GM12878 (cell line): ENCODE measurements at regions not wholly inside any gene's neighbourhood (a gene's known extent, or its start where the extent isn't known, plus 50 kb on each side); places are given as distances from the start of the nearest gene placed in this dataset.

Experiments used
- ATAC-seq: fragments of 200-7000 bp; cut with Tn5 transposase; 3 replicates; pipeline ENCODE4 v1.9.1; 2020; ENCODE audit warnings: mild to moderate bottlenecking, moderate library complexity
- BruUV-seq: library from RNA; stranded (reverse); fragments of 400-500 nt; replicated peaks from 2 replicates; lab custom pipeline; 2021; lab: Mats Ljungman, UMichigan
- CTCF ChIA-PET: fragments of 300-600 bp; sonication (Branson Sonifier 250); formaldehyde crosslinking; extraction: SDS; loops from one replicate; lab custom pipeline; 2021; ENCODE audit warnings: inconsistent platforms; lab: Yijun Ruan, JAX
- POLR2A ChIA-PET: fragments of 350-600 bp; formaldehyde crosslinking; extraction: SDS; loops from one replicate; lab custom pipeline; 2021; ENCODE audit warnings: inconsistent platforms; lab: Charles Lee
- RAD21 ChIA-PET: fragments of 300-600 bp; sonication (Branson Sonifier 250); formaldehyde crosslinking; loops from one replicate; lab custom pipeline; 2023; ENCODE audit warnings: antibody characterized with exemption; ENCODE audit not compliant: unreplicated experiment; lab: Charles Lee
- SMC1A ChIA-PET: fragments of 300-600 bp; sonication (Branson Sonifier 250); formaldehyde crosslinking; loops from one replicate; lab custom pipeline; 2023; ENCODE audit not compliant: unreplicated experiment, uncharacterized antibody; lab: Charles Lee
- DNase-seq: peaks from one replicate; pipeline ENCODE4 v3.0.0-alpha.2; 2011; ENCODE audit warnings: low read depth, low spot score
- FAIRE-seq: peaks from 3 replicates; lab custom pipeline; 2011; peaks lifted over from hg19 to GRCh38; lab: Jason Lieb, UNC
- H2AFZ ChIP-seq: 2 replicates; pipeline ENCODE4 v1.6.0; 2011; ENCODE audit warnings: low read depth, low read length, control low read depth; ENCODE audit not compliant: control insufficient read depth
- H3K27ac ChIP-seq: 2 replicates; pipeline ENCODE4 v1.5.1; 2011; ENCODE audit warnings: control low read depth; ENCODE audit not compliant: control insufficient read depth, insufficient read depth
- H3K27me3 ChIP-seq, 2 experiments: replicated peaks in 1 of 2; 2 replicates each; pipeline versions ENCODE4 v1.6.0 to v1.6.1; 2011; ENCODE audit warnings: low read length in 1 of 2; ENCODE audit not compliant: control insufficient read depth in 2 of 2, insufficient read depth in 2 of 2
- H3K36me3 ChIP-seq, 2 experiments: 2 replicates each; pipeline ENCODE4 v1.5.1; 2011; ENCODE audit warnings: low read length in 1 of 2; ENCODE audit not compliant: control insufficient read depth in 2 of 2, insufficient read depth in 2 of 2
- H3K4me1 ChIP-seq: 2 replicates; pipeline ENCODE4 v1.6.1; 2011; ENCODE audit warnings: mild to moderate bottlenecking, low read length, moderate library complexity, mixed read lengths; ENCODE audit not compliant: control insufficient read depth, insufficient read depth
- H3K4me2 ChIP-seq: 2 replicates; pipeline ENCODE4 v1.6.0; 2011; ENCODE audit warnings: control low read depth; ENCODE audit not compliant: control insufficient read depth, insufficient read depth
- H3K4me3 ChIP-seq: fragments of 200-600 bp; sonication (generic); 2 replicates; pipeline ENCODE4 v1.5.1; 2016
- H3K79me2 ChIP-seq: 2 replicates; pipeline ENCODE4 v1.6.0; 2011; ENCODE audit warnings: low read length; ENCODE audit not compliant: control insufficient read depth, insufficient read depth
- H3K9ac ChIP-seq: 2 replicates; pipeline ENCODE4 v1.8.0; 2011; ENCODE audit warnings: low read length, control low read depth, mixed read lengths; ENCODE audit not compliant: control insufficient read depth, insufficient read depth
- H3K9me3 ChIP-seq: replicated peaks from 3 replicates; pipeline ENCODE4 v1.5.1; 2011; ENCODE audit warnings: mild to moderate bottlenecking, low read length; ENCODE audit not compliant: control insufficient read depth, insufficient read depth
- H4K20me1 ChIP-seq: 2 replicates; pipeline ENCODE4 v1.6.0; 2011; ENCODE audit not compliant: control insufficient read depth, insufficient read depth
- DPF2 ChIP-seq: fragments of 450-650 bp; IDR thresholded peaks from 2 replicates; pipeline ENCODE4 v1.6.1; 2017; ENCODE audit warnings: mild to moderate bottlenecking
- NR2C2 ChIP-seq: IDR thresholded peaks from 2 replicates; pipeline ENCODE4 v1.6.1; 2011; ENCODE audit warnings: borderline replicate concordance, low read depth; ENCODE audit not compliant: control insufficient read depth, insufficient read length
- RCOR1 ChIP-seq: conservative IDR thresholded peaks from 2 replicates; pipeline ENCODE4 v1.6.1; 2012; ENCODE audit warnings: low read depth, low read length, improper control_type of control experiment
- RELB ChIP-seq: fragments of 450-650 bp; IDR thresholded peaks from 2 replicates; pipeline ENCODE4 v1.6.1; 2017; ENCODE audit warnings: low read depth, mild to moderate bottlenecking, moderate library complexity
- TCF3 ChIP-seq: IDR thresholded peaks from 2 replicates; pipeline ENCODE4 v1.6.1; 2012; ENCODE audit warnings: low read depth, mild to moderate bottlenecking, low read length, borderline replicate concordance; ENCODE audit not compliant: insufficient read depth
- ZBED1 ChIP-seq: IDR thresholded peaks from 2 replicates; pipeline ENCODE4 v1.6.1; 2016; ENCODE audit warnings: borderline replicate concordance
- ZNF274 ChIP-seq: IDR thresholded peaks from one replicate; pipeline ENCODE4 v1.8.0; 2011; ENCODE audit not compliant: insufficient read length, insufficient read depth
- ZNF687 ChIP-seq: fragments of 450-650 bp; IDR thresholded peaks from 2 replicates; pipeline ENCODE4 v1.6.1; 2017; ENCODE audit warnings: mild to moderate bottlenecking, moderate library complexity
- WGBS: methylation state at CpG from one replicate; pipeline ENCODE4 v1.1.6; 2016; ENCODE audit warnings: low lambda C conversion rate; ENCODE audit not compliant: insufficient replicate concordance, insufficient coverage; ENCODE audit errors: missing lambda C conversion rate; 5-methylcytosine and 5-hydroxymethylcytosine counted together
- in situ Hi-C: fragments of 300-500 bp; cut with MboI; formaldehyde crosslinking; loops from 9 replicates; pipeline ENCODE4 v1.14.3; 2018; ENCODE audit warnings: mixed read lengths
- intact Hi-C: fragments of 100-400 bp; cut with micrococcal nuclease; formaldehyde crosslinking; loops from one replicate; pipeline ENCODE4 v1.14.2; 2022; ENCODE audit not compliant: unreplicated experiment
- TF ChIP-seq, protein P1 (sequence below): fragments of 450-650 bp; IDR thresholded peaks from 2 replicates; pipeline ENCODE4 v1.6.1; 2017; ENCODE audit warnings: borderline replicate concordance
- TF ChIP-seq, protein P2 (sequence below), 3 experiments: IDR thresholded peaks in 2 of 3; conservative IDR thresholded peaks in 1 of 3; 2 replicates each; pipeline ENCODE4 v1.5.1; 2011; ENCODE audit warnings: low read depth in 3 of 3, low read length in 3 of 3, mild to moderate bottlenecking in 3 of 3, control low read depth in 2 of 3, moderate library complexity in 2 of 3, inconsistent platforms in 1 of 3, mixed read lengths in 1 of 3; ENCODE audit not compliant: control insufficient read depth in 2 of 3, insufficient read depth in 1 of 3; ENCODE audit errors: extremely low read depth in 1 of 3
- TF ChIP-seq, protein P3 (sequence below): fragments of 450-650 bp; IDR thresholded peaks from 2 replicates; pipeline ENCODE4 v1.6.1; 2018; ENCODE audit warnings: borderline replicate concordance, mild to moderate bottlenecking; ENCODE audit not compliant: partially characterized antibody

DNA sequence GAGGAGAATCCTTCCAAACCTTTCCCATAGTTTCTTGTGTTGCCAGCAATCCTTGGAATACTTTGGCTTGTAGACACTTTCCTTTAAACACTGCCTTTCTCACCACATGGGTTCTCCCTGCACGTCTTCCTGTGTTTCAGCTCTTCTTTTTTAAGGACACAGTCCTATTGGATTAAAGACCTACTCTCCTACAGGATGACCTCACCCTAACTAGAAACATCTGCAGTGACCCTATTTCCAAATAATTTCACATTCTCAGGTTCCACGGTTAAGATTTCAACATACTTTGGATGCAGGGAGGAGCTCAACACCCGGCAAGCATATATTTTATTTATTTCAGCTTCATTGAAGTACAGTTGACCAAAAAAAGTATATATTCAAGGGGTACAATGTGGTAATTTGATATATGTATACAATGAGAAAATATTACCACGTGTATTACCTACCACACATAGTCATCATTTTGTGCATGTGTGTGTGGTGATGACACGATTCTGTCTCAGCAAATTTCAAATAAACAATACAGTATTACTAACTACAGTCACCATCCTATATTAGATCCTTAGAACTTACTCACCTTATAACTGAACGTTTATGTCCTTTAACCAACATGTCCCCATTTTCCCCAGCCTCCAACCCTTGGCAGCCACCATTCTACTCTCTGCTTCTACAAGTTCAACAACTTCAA is 745.0 kb downstream of the CBLN2 start:
- RAD21 ChIA-PET = no interaction called here
- POLR2A ChIA-PET = interaction anchor here (0.6 kb wide), 1 partner anchor 910 kb away, joined by 3 read pairs; no protein-coding TSS in a partner anchor
- no peak overlapping the region for H3K27ac ChIP-seq
- SMC1A ChIA-PET = no interaction called here
- DNase-seq (no peak), FAIRE-seq (no peak), ATAC-seq (no peak)
- in situ Hi-C loops (no loop called here), intact Hi-C loops (no loop called here)
- 17% methylated on average over 6 of the region's 6 CpGs for WGBS
- H3K27me3 ChIP-seq = no peaks in the 10 kb centered on the region
- H3K9me3 ChIP-seq = no peaks in the 10 kb centered on the region
- H3K4me1 ChIP-seq = no peaks in the 10 kb centered on the region
- no peaks in the 10 kb centered on the region for H4K20me1 ChIP-seq
- no TSS peak for BruUV-seq
- no peak overlapping the region for H3K4me3 ChIP-seq
- no peaks in the 10 kb centered on the region for H3K79me2 ChIP-seq
- no peak overlapping the region for H2AFZ ChIP-seq
- H3K9ac ChIP-seq = no peak overlapping the region
- no peaks in the 10 kb centered on the region for H3K36me3 ChIP-seq
- no peak overlapping the region for H3K4me2 ChIP-seq
- CTCF ChIA-PET = no interaction called here
- TF ChIP-seq ZNF274 = no peak
- no peak for TF ChIP-seq DPF2
- TF ChIP-seq RCOR1 = no peak
- TF ChIP-seq, protein P1, sequence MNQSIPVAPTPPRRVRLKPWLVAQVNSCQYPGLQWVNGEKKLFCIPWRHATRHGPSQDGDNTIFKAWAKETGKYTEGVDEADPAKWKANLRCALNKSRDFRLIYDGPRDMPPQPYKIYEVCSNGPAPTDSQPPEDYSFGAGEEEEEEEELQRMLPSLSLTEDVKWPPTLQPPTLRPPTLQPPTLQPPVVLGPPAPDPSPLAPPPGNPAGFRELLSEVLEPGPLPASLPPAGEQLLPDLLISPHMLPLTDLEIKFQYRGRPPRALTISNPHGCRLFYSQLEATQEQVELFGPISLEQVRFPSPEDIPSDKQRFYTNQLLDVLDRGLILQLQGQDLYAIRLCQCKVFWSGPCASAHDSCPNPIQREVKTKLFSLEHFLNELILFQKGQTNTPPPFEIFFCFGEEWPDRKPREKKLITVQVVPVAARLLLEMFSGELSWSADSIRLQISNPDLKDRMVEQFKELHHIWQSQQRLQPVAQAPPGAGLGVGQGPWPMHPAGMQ = no peak
- no peak for TF ChIP-seq NR2C2
- TF ChIP-seq, protein P2, sequence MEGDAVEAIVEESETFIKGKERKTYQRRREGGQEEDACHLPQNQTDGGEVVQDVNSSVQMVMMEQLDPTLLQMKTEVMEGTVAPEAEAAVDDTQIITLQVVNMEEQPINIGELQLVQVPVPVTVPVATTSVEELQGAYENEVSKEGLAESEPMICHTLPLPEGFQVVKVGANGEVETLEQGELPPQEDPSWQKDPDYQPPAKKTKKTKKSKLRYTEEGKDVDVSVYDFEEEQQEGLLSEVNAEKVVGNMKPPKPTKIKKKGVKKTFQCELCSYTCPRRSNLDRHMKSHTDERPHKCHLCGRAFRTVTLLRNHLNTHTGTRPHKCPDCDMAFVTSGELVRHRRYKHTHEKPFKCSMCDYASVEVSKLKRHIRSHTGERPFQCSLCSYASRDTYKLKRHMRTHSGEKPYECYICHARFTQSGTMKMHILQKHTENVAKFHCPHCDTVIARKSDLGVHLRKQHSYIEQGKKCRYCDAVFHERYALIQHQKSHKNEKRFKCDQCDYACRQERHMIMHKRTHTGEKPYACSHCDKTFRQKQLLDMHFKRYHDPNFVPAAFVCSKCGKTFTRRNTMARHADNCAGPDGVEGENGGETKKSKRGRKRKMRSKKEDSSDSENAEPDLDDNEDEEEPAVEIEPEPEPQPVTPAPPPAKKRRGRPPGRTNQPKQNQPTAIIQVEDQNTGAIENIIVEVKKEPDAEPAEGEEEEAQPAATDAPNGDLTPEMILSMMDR (IDR thresholded peaks at IDR 0.05 in 2 of 3, conservative IDR thresholded peaks at IDR 0.05 in 1 of 3; ENCODE audit: control insufficient read depth in 2 of 3, extremely low read depth in 1 of 3, insufficient read depth in 1 of 3, low read depth in 3 of 3, low read length in 3 of 3) = no peak
- TF ChIP-seq, protein P3, sequence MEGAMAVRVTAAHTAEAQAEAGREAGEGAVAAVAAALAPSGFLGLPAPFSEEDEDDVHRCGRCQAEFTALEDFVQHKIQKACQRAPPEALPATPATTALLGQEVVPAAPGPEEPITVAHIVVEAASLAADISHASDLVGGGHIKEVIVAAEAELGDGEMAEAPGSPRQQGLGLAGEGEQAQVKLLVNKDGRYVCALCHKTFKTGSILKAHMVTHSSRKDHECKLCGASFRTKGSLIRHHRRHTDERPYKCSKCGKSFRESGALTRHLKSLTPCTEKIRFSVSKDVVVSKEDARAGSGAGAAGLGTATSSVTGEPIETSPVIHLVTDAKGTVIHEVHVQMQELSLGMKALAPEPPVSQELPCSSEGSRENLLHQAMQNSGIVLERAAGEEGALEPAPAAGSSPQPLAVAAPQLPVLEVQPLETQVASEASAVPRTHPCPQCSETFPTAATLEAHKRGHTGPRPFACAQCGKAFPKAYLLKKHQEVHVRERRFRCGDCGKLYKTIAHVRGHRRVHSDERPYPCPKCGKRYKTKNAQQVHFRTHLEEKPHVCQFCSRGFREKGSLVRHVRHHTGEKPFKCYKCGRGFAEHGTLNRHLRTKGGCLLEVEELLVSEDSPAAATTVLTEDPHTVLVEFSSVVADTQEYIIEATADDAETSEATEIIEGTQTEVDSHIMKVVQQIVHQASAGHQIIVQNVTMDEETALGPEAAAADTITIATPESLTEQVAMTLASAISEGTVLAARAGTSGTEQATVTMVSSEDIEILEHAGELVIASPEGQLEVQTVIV = no peak
- no peak for TF ChIP-seq TCF3
- TF ChIP-seq RELB = no peak
- TF ChIP-seq ZNF687 = no peak
- no peak for TF ChIP-seq ZBED1
